Body of pancreas (tissue), 4 donors: ENCODE measurements at regions not wholly inside any gene's neighbourhood (a gene's known extent, or its start where the extent isn't known, plus 50 kb on each side); places are given as distances from the start of the nearest gene placed in this dataset.

Experiments used
- CTCF ChIP-seq, 7 experiments: fragments of 450-650 bp in 4 of 7; fragments of 200-600 bp in 3 of 7; sonication (generic) in 3 of 7; IDR thresholded peaks; one replicate each; pipeline ENCODE4 v1.5.1; 2016 to 2019; ENCODE audit warnings: antibody characterized with exemption in 7 of 7
- POLR2A ChIP-seq, 3 donors: fragments of 450-650 bp; IDR thresholded peaks; one replicate each; pipeline ENCODE4 v1.6.1; 2016; ENCODE audit warnings: antibody characterized with exemption in 3 of 3, mild to moderate bottlenecking in 2 of 3

DNA sequence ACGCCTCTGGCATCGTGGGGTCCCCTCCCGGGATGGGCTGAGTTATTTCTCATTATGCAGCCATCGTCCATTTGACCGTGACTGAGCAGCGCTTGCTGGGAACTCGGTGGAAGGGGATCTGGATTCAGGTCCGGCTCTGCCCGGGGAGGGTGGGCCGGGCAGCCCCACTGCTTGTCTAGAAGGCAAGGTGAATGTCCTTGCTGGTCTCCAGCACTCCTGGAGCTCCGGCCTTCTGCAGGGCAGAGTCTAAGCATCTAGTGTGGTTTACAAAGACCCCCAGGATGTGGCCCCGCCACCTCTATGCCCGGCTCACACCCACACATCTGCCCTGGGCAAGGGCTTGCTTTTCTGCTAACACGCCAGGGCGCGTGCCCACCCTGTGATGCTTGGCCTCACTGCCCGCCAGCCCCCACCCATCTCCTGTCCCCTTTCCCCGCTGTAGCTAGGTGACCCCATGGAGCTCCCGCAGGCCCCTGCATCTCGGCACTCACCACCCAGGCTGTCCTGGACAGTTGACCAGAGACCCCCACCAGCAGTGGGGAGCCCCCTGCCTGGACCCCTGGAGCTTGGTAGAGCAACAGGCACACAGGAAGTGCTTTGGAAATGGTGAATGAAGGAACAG lies 151.0 kb upstream of the CHST15 start:
- TF ChIP-seq CTCF (IDR thresholded peaks at IDR 0.05) (no peak), POLR2A (IDR thresholded peaks at IDR 0.05) (no peak)
